Tibial artery (tissue), 4 donors: ENCODE measurements at regions not wholly inside any gene's neighbourhood (a gene's known extent, or its start where the extent isn't known, plus 50 kb on each side); places are given as distances from the start of the nearest gene placed in this dataset.
"Not testable (repeated sequence)": the region's sequence is repeated elsewhere in the genome, so short reads cannot be mapped to it uniquely, and the experiment has no call there.

Source experiments
- DNase-seq, 2 donors: peaks; one replicate each; pipeline ENCODE4 v3.0.0-alpha.2; 2019
- H3K27ac ChIP-seq, 2 donors: fragments of 200-600 bp; sonication (generic) in 1 of 2; 1 replicate in 1 of 2; 2 replicates in 1 of 2; pipeline ENCODE4 v1.5.1; 2018 to 2019; ENCODE audit warnings: mild to moderate bottlenecking in 1 of 2
- H3K27me3 ChIP-seq, 2 donors: fragments of 200-600 bp; sonication (generic) in 1 of 2; one replicate each; pipeline versions ENCODE4 v1.5.1 to v1.6.0; 2016 to 2019
- H3K36me3 ChIP-seq, 3 donors: fragments of 200-600 bp; sonication (generic) in 2 of 3; one replicate each; pipeline ENCODE4 v1.5.1; 2016 to 2019; ENCODE audit warnings: mild to moderate bottlenecking in 2 of 3
- H3K4me1 ChIP-seq, 4 donors: fragments of 200-600 bp; sonication (generic) in 2 of 4; 1 replicate in 3 of 4; 2 replicates in 1 of 4; pipeline ENCODE4 v1.5.1; 2016 to 2019
- H3K4me3 ChIP-seq, 2 donors: fragments of 200-600 bp; sonication (generic) in 1 of 2; 1 replicate in 1 of 2; 2 replicates in 1 of 2; pipeline ENCODE4 v1.5.1; 2018 to 2019; ENCODE audit warnings: mild to moderate bottlenecking in 2 of 2
- H3K9me3 ChIP-seq, 3 donors: fragments of 200-600 bp; sonication (generic) in 1 of 3; one replicate each; pipeline ENCODE4 v1.5.1; 2016 to 2019
- CTCF ChIP-seq, 2 experiments: fragments of 200-600 bp in 1 of 2; fragments of 450-650 bp in 1 of 2; IDR thresholded peaks; one replicate each; pipeline ENCODE4 v1.5.1; 2017 to 2019; ENCODE audit warnings: antibody characterized with exemption in 2 of 2, mild to moderate bottlenecking in 1 of 2, moderate library complexity in 1 of 2
- intact Hi-C: fragments of 100-400 bp; cut with DNase I; formaldehyde crosslinking; loops from one replicate; pipeline ENCODE4 v1.15.0; 2023; ENCODE audit warnings: low total_unique reads

- Histone ChIP-seq H3K9me3 (no peaks in the 10 kb centered on the region), H3K36me3 (no peaks in the 10 kb centered on the region), H3K4me1 (no peaks in the 10 kb centered on the region), H3K4me3 (no peak overlapping the region), H3K27ac (no peak overlapping the region), H3K27me3 (no peaks in the 10 kb centered on the region)
- DNase-seq, result no peak
- intact Hi-C loops, result no loop called here
- no peak for TF ChIP-seq CTCF (IDR thresholded peaks at IDR 0.05)
These were observed 931.7 kb upstream of the HS3ST1 start for GRCh38 chr4:12360391-12360790.

- H3K4me1 ChIP-seq, result no peaks in the 10 kb centered on the region
- no peak for TF ChIP-seq CTCF (IDR thresholded peaks at IDR 0.05)
- DNase-seq, result no peak
These were observed 930.7 kb upstream of the HS3ST1 start for GRCh38 chr4:12359420-12359819.

GRCh38 chr4:12333083-12333482 is 904.4 kb upstream of the HS3ST1 start:
- H3K4me1 ChIP-seq, DNase-seq, intact Hi-C loops, H3K4me3 ChIP-seq, H3K36me3 ChIP-seq, H3K27ac ChIP-seq, H3K27me3 ChIP-seq: not testable (repeated sequence)
- peaks cover 0 to 12% (median 0%) of the 10 kb centered on the region in 3 donors for H3K9me3 ChIP-seq

More at GRCh38 chr4:12359420-12359819, 930.7 kb upstream of the HS3ST1 start:
- Histone ChIP-seq H3K27me3 (no peaks in the 10 kb centered on the region), H3K36me3 (no peaks in the 10 kb centered on the region), H3K27ac (no peak overlapping the region), H3K9me3 (no peaks in the 10 kb centered on the region), H3K4me3 (no peak overlapping the region)
- intact Hi-C loops, result no loop called here

- H3K4me3 ChIP-seq, result no peak overlapping the region
- no peak for TF ChIP-seq CTCF (IDR thresholded peaks at IDR 0.05)
These were observed 896.3 kb upstream of the HS3ST1 start for GRCh38 chr4:12324965-12325364.

GRCh38 chr4:12319765-12320164 is 891.1 kb upstream of the HS3ST1 start:
- intact Hi-C loops, result no loop called here
- no peaks in the 10 kb centered on the region for H3K9me3 ChIP-seq
- no peak overlapping the region for H3K4me3 ChIP-seq
- no peaks in the 10 kb centered on the region for H3K27me3 ChIP-seq
- H3K27ac ChIP-seq, result no peak overlapping the region
- DNase-seq, result no peak
- H3K36me3 ChIP-seq, result no peaks in the 10 kb centered on the region
- TF ChIP-seq CTCF (IDR thresholded peaks at IDR 0.05), result no peak
- no peaks in the 10 kb centered on the region for H3K4me1 ChIP-seq

More at GRCh38 chr4:12324965-12325364, 896.3 kb upstream of the HS3ST1 start:
- no peak for DNase-seq
- Histone ChIP-seq H3K36me3 (no peaks in the 10 kb centered on the region), H3K4me1 (no peaks in the 10 kb centered on the region), H3K27ac (no peak overlapping the region), H3K27me3 (no peaks in the 10 kb centered on the region), H3K9me3 (no peaks in the 10 kb centered on the region)
- intact Hi-C loops, result no loop called here

- no peak overlapping the region for H3K27ac ChIP-seq
- H3K27me3 ChIP-seq, result no peaks in the 10 kb centered on the region
- no peaks in the 10 kb centered on the region for H3K4me1 ChIP-seq
- intact Hi-C loops, result no loop called here
- H3K9me3 ChIP-seq, result no peaks in the 10 kb centered on the region
- H3K4me3 ChIP-seq, result no peak overlapping the region
- no peak for TF ChIP-seq CTCF (IDR thresholded peaks at IDR 0.05)
- no peak for DNase-seq
- H3K36me3 ChIP-seq, result no peaks in the 10 kb centered on the region
These were observed 876.2 kb upstream of the HS3ST1 start for GRCh38 chr4:12304905-12305304.
